H1 (cell line): ENCODE measurements at regions not wholly inside any gene's neighbourhood (a gene's known extent, or its start where the extent isn't known, plus 50 kb on each side); places are given as distances from the start of the nearest gene placed in this dataset.

Source experiments
- CTCF ChIA-PET: fragments of 300-600 bp; sonication (Branson Sonifier 250); formaldehyde crosslinking; loops from one replicate; lab custom pipeline; 2021; ENCODE audit not compliant: partially characterized antibody; lab: Charles Lee
- POLR2A ChIA-PET: fragments of 300-600 bp; sonication (Branson Sonifier 250); formaldehyde crosslinking; loops from one replicate; lab custom pipeline; 2021; ENCODE audit warnings: inconsistent platforms; ENCODE audit not compliant: partially characterized antibody; lab: Charles Lee
- DNase-seq, 2 experiments: peaks; one replicate each; pipeline versions ENCODE4 v3.0.0 to v3.0.0-alpha.2; 2010 to 2022; ENCODE audit warnings: low spot score in 2 of 2, low read depth in 1 of 2, mixed read lengths in 1 of 2
- FAIRE-seq: peaks from 2 replicates; lab custom pipeline; 2011; peaks lifted over from hg19 to GRCh38; lab: Jason Lieb, UNC
- H2AFZ ChIP-seq: 2 replicates; pipeline ENCODE4 v1.8.1; 2012; ENCODE audit warnings: low read length, inconsistent platforms
- H2AK5ac ChIP-seq: 2 replicates; pipeline ENCODE4 v1.6.1; 2013; ENCODE audit warnings: low read depth, low read length
- H2BK120ac ChIP-seq: replicated peaks from 2 replicates; pipeline ENCODE3; 2013; ENCODE audit warnings: low read depth, low read length, inconsistent platforms
- H2BK12ac ChIP-seq: 2 replicates; pipeline ENCODE4 v1.6.1; 2013; ENCODE audit warnings: low read depth, low read length
- H2BK15ac ChIP-seq: 2 replicates; pipeline ENCODE4 v1.6.1; 2013; ENCODE audit warnings: low read length
- H2BK20ac ChIP-seq: 2 replicates; pipeline ENCODE4 v1.6.1; 2013; ENCODE audit warnings: low read length
- H2BK5ac ChIP-seq: 2 replicates; pipeline ENCODE4 v1.6.1; 2013; ENCODE audit warnings: low read depth, low read length
- H3K14ac ChIP-seq: 2 replicates; pipeline ENCODE4 v1.6.1; 2013; ENCODE audit warnings: inconsistent platforms; ENCODE audit not compliant: insufficient read length
- H3K18ac ChIP-seq: 2 replicates; pipeline ENCODE4 v1.6.1; 2013; ENCODE audit warnings: low read length; ENCODE audit errors: extremely low read depth
- H3K23ac ChIP-seq: 2 replicates; pipeline ENCODE4 v1.6.1; 2013; ENCODE audit warnings: inconsistent platforms; ENCODE audit not compliant: insufficient read length
- H3K23me2 ChIP-seq: 2 replicates; pipeline ENCODE4 v1.6.1; 2013; ENCODE audit warnings: low read depth, low read length
- H3K27ac ChIP-seq: 2 replicates; pipeline ENCODE4 v1.6.1; 2011; ENCODE audit warnings: low read depth, low read length, inconsistent platforms
- H3K27me3 ChIP-seq, 4 experiments: replicated peaks in 1 of 4; 1 replicate in 1 of 4; 2 replicates in 3 of 4; pipeline versions ENCODE4 v1.6.1 to v1.8.1; 2011 to 2013; ENCODE audit warnings: low read length in 3 of 4, mild to moderate bottlenecking in 3 of 4, inconsistent platforms in 2 of 4, mixed read lengths in 2 of 4, moderate library complexity in 1 of 4; ENCODE audit not compliant: control insufficient read depth in 3 of 4, insufficient read depth in 3 of 4; ENCODE audit errors: extremely low read depth in 1 of 4
- H3K36me3 ChIP-seq, 4 experiments: 2 replicates each; pipeline versions ENCODE4 v1.6.1 to v1.8.1; 2011 to 2013; ENCODE audit warnings: mild to moderate bottlenecking in 4 of 4, low read length in 3 of 4, moderate library complexity in 2 of 4, control low read depth in 1 of 4, inconsistent platforms in 1 of 4; ENCODE audit not compliant: insufficient read depth in 4 of 4, control insufficient read depth in 2 of 4
- H3K4ac ChIP-seq: replicated peaks from 2 replicates; pipeline ENCODE3; 2013; ENCODE audit warnings: low read length, low read depth, mixed read lengths, inconsistent platforms; ENCODE audit not compliant: insufficient read length
- H3K4me1 ChIP-seq, 4 experiments: replicated peaks in 1 of 4; 1 replicate in 1 of 4; 2 replicates in 3 of 4; pipeline versions ENCODE4 v1.6.1 to v1.8.1; 2011 to 2013; ENCODE audit warnings: low read length in 3 of 4, inconsistent platforms in 2 of 4, mixed read lengths in 1 of 4; ENCODE audit not compliant: insufficient read depth in 4 of 4, control insufficient read depth in 3 of 4
- H3K4me2 ChIP-seq, 2 experiments: 2 replicates each; pipeline versions ENCODE4 v1.6.1 to v1.8.1; 2011 to 2013; ENCODE audit warnings: low read depth in 2 of 2, low read length in 2 of 2, control low read depth in 1 of 2, inconsistent platforms in 1 of 2, mild to moderate bottlenecking in 1 of 2; ENCODE audit not compliant: insufficient read depth in 1 of 2
- H3K4me3 ChIP-seq, 4 experiments: fragments of 200-600, 300-600 bp in 1 of 4; sonication (generic), shearing (Covaris generic), sonication (Bioruptor Twin) in 1 of 4; 2 replicates each; pipeline versions ENCODE4 v1.5.1 to v1.8.1; 2011 to 2016; ENCODE audit warnings: low read length in 4 of 4, low read depth in 3 of 4, control low read depth in 2 of 4, inconsistent platforms in 2 of 4, mild to moderate bottlenecking in 2 of 4, mixed read lengths in 1 of 4, moderate library complexity in 1 of 4; ENCODE audit not compliant: insufficient read depth in 2 of 4; ENCODE audit errors: extremely low read depth in 1 of 4
- H3K56ac ChIP-seq: replicated peaks from 2 replicates; pipeline ENCODE3; 2013; ENCODE audit warnings: low read depth, mild to moderate bottlenecking, mixed read lengths, low read length, inconsistent platforms; ENCODE audit not compliant: insufficient read length
- H3K79me1 ChIP-seq: 2 replicates; pipeline ENCODE4 v1.6.1; 2013; ENCODE audit warnings: low read depth, low read length, control low read depth
- H3K79me2 ChIP-seq, 2 experiments: 2 replicates each; pipeline versions ENCODE4 v1.6.1 to v1.8.1; 2012 to 2013; ENCODE audit warnings: low read length in 2 of 2, mild to moderate bottlenecking in 2 of 2, inconsistent platforms in 1 of 2; ENCODE audit not compliant: insufficient read depth in 2 of 2, control insufficient read depth in 1 of 2
- H3K9ac ChIP-seq, 4 experiments: replicated peaks in 1 of 4; 1 replicate in 1 of 4; 2 replicates in 3 of 4; pipeline versions ENCODE4 v1.6.1 to v1.8.1; 2011 to 2013; ENCODE audit warnings: low read depth in 3 of 4, low read length in 3 of 4, control low read depth in 2 of 4, mild to moderate bottlenecking in 2 of 4, moderate library complexity in 2 of 4, inconsistent platforms in 1 of 4; ENCODE audit errors: extremely low read depth in 1 of 4
- H3K9me3 ChIP-seq, 2 experiments: 2 replicates each; pipeline versions ENCODE4 v1.6.1 to v1.8.1; 2012 to 2013; ENCODE audit warnings: mild to moderate bottlenecking in 2 of 2, moderate library complexity in 2 of 2, control low read depth in 1 of 2, inconsistent platforms in 1 of 2, low read depth in 1 of 2, low read length in 1 of 2, mixed read lengths in 1 of 2; ENCODE audit not compliant: insufficient read depth in 2 of 2
- H4K20me1 ChIP-seq, 2 experiments: replicated peaks in 1 of 2; 2 replicates each; pipeline versions ENCODE3 to v1.8.1; 2011 to 2013; ENCODE audit warnings: inconsistent platforms in 2 of 2, low read length in 2 of 2, mild to moderate bottlenecking in 1 of 2; ENCODE audit not compliant: insufficient read depth in 2 of 2, control insufficient read depth in 1 of 2
- H4K5ac ChIP-seq: 2 replicates; pipeline ENCODE4 v1.6.1; 2013; ENCODE audit warnings: low read length, low read depth, mixed read lengths, inconsistent platforms; ENCODE audit not compliant: insufficient read length
- H4K8ac ChIP-seq: 2 replicates; pipeline ENCODE4 v1.8.0; 2013; ENCODE audit warnings: mild to moderate bottlenecking, moderate library complexity, low read length, inconsistent platforms; ENCODE audit not compliant: insufficient read depth; ENCODE audit errors: extremely low read depth
- H4K91ac ChIP-seq: replicated peaks from 2 replicates; pipeline ENCODE3; 2013; ENCODE audit warnings: low read length, mixed read lengths, inconsistent platforms; ENCODE audit not compliant: insufficient read length
- BCL11A ChIP-seq, 2 experiments: IDR thresholded peaks; one replicate each; pipeline ENCODE4 v1.6.1; 2011; ENCODE audit warnings: low read depth in 2 of 2, low read length in 2 of 2, mild to moderate bottlenecking in 2 of 2
- CBX8 ChIP-seq: fragments of 300-800, 300-1000 bp; sonication (generic); IDR thresholded peaks from 2 replicates; pipeline ENCODE4 v1.7.1; 2016; ENCODE audit warnings: low read depth, low read length, borderline replicate concordance
- CTBP2 ChIP-seq: IDR thresholded peaks from 2 replicates; pipeline ENCODE4 v1.7.0; 2011; ENCODE audit warnings: borderline replicate concordance, mild to moderate bottlenecking, moderate library complexity, mixed read lengths, low read length; ENCODE audit not compliant: insufficient read depth, insufficient read length
- EGR1 ChIP-seq: IDR thresholded peaks from 2 replicates; pipeline ENCODE4 v1.6.1; 2011; ENCODE audit warnings: low read depth, low read length, borderline replicate concordance
- EZH2 ChIP-seq: fragments of 200-600 bp; sonication (generic); IDR thresholded peaks from 2 replicates; pipeline ENCODE4 v1.7.1; 2012; ENCODE audit warnings: low read depth, mild to moderate bottlenecking, moderate library complexity, low read length, inconsistent platforms; ENCODE audit not compliant: severe bottlenecking
- KDM4A ChIP-seq: IDR thresholded peaks from one replicate; pipeline ENCODE4 v1.7.1; 2012; ENCODE audit warnings: low read depth, mild to moderate bottlenecking, moderate library complexity, low read length, inconsistent platforms; ENCODE audit not compliant: severe bottlenecking
- MAX ChIP-seq: IDR thresholded peaks from 2 replicates; pipeline ENCODE4 v1.6.1; 2012; ENCODE audit warnings: inconsistent platforms
- PHF8 ChIP-seq: fragments of 200-600 bp; sonication (generic); conservative IDR thresholded peaks from 2 replicates; pipeline ENCODE4 v1.7.1; 2012; ENCODE audit warnings: low read depth, mild to moderate bottlenecking, inconsistent platforms, low read length, moderate library complexity
- POLR2A ChIP-seq, 2 experiments: IDR thresholded peaks; 1 replicate in 1 of 2; 2 replicates in 1 of 2; pipeline ENCODE4 v1.6.1; 2011; ENCODE audit warnings: low read depth in 2 of 2, low read length in 2 of 2, mild to moderate bottlenecking in 2 of 2; ENCODE audit errors: control extremely low read depth in 1 of 2
- POLR2AphosphoS5 ChIP-seq: IDR thresholded peaks from 2 replicates; pipeline ENCODE4 v1.6.1; 2011; ENCODE audit warnings: low read depth, low read length
- RXRA ChIP-seq: IDR thresholded peaks from 2 replicates; pipeline ENCODE4 v1.6.1; 2011; ENCODE audit warnings: low read depth, mild to moderate bottlenecking, low read length, moderate library complexity; ENCODE audit not compliant: insufficient read depth
- SIRT6 ChIP-seq: IDR thresholded peaks from one replicate; pipeline ENCODE4 v1.7.1; 2012; ENCODE audit warnings: low read length, inconsistent platforms
- TBP ChIP-seq: IDR thresholded peaks from 2 replicates; pipeline ENCODE4 v1.6.1; 2011; ENCODE audit warnings: low read depth, low read length, improper control_type of control experiment
- USF2 ChIP-seq: IDR thresholded peaks from 2 replicates; pipeline ENCODE4 v1.6.1; 2011; ENCODE audit warnings: low read length, improper control_type of control experiment

- no peak overlapping the region for H4K8ac ChIP-seq
- H3K14ac ChIP-seq: no peak overlapping the region
- no peak overlapping the region for H2AFZ ChIP-seq
- H3K4me1 ChIP-seq: peaks cover 0 to 3% (median 0%) of the 10 kb centered on the region in 4 experiments; a peak in 3 of 7 replicates
- no peak overlapping the region for H3K4me2 ChIP-seq
- DNase-seq (no peak), FAIRE-seq (no peak)
- H3K79me2 ChIP-seq: no peaks in the 10 kb centered on the region
- no peak overlapping the region for H2BK20ac ChIP-seq
- H4K20me1 ChIP-seq: no peaks in the 10 kb centered on the region
- no peak overlapping the region for H3K9ac ChIP-seq
- no peak overlapping the region for H4K5ac ChIP-seq
- 0 out of 4 replicates have a peak, but pooled peaks cover 0 to 2% of the 10 kb centered on the region in 2 experiments for H3K9me3 ChIP-seq
- no peak overlapping the region for H3K4ac ChIP-seq
- H2BK120ac ChIP-seq: no peak overlapping the region
- no peak overlapping the region for H2AK5ac ChIP-seq
- H3K27ac ChIP-seq: no peak overlapping the region
- no peak overlapping the region for H2BK5ac ChIP-seq
- no peak overlapping the region for H2BK15ac ChIP-seq
- H3K36me3 ChIP-seq: no peaks in the 10 kb centered on the region
- no peak overlapping the region for H3K18ac ChIP-seq
- H3K79me1 ChIP-seq: no peaks in the 10 kb centered on the region
- no peak overlapping the region for H4K91ac ChIP-seq
- CTCF ChIA-PET: interaction anchor here (1.2 kb wide), 1 partner anchor 409 kb away, joined by 4 read pairs; no protein-coding TSS in a partner anchor
- no peaks in the 10 kb centered on the region for H3K27me3 ChIP-seq
- H2BK12ac ChIP-seq: no peak overlapping the region
- POLR2A ChIA-PET: interaction anchor here (1.5 kb wide), 1 partner anchor 10 kb away, joined by 3 read pairs; no protein-coding TSS in a partner anchor
- H3K23ac ChIP-seq: no peak overlapping the region
- H3K56ac ChIP-seq: no peak overlapping the region
- no peaks in the 10 kb centered on the region for H3K23me2 ChIP-seq
- no peak overlapping the region for H3K4me3 ChIP-seq
- TF ChIP-seq EZH2 (no peak), MAX (no peak), CBX8 (no peak), POLR2A (IDR thresholded peaks at IDR 0.05; ENCODE audit: control extremely low read depth in 1 of 2, low read depth in 2 of 2, low read length in 2 of 2) (no peak), BCL11A (IDR thresholded peaks at IDR 0.05; ENCODE audit: low read depth in 2 of 2, low read length in 2 of 2) (no peak), SIRT6 (no peak), PHF8 (no peak), TBP (no peak), EGR1 (no peak), KDM4A (no peak), USF2 (no peak), CTBP2 (no peak), RXRA (no peak), POLR2AphosphoS5 (no peak)
These were observed 256.8 kb downstream of the KLF12 start for GRCh38 chr13:73877399-73877798.
